ENCODE measurements at regions not wholly inside any gene's neighbourhood (a gene's known extent, or its start where the extent isn't known, plus 50 kb on each side); places are given as distances from the start of the nearest gene placed in this dataset.

DNA sequence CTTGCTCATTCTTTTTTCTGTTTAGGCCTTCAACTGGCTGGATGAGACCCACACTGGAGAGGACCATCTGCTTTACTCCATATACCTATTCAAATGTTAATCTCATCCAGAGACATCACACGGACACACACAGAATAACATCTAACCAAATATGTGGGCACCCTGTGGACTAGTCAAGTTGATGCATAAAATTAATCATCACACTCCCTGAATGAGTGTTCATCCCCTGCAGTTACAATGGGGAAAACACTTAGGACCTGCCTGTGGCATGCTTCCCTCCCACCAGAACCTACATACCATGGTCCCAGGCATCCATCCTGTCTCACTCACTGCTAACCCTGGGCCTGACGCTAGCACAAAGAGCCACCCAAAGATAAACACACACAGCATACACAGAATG is 112.8 kb upstream of the TEX51 start:
- TF ChIP-seq, protein P1, sequence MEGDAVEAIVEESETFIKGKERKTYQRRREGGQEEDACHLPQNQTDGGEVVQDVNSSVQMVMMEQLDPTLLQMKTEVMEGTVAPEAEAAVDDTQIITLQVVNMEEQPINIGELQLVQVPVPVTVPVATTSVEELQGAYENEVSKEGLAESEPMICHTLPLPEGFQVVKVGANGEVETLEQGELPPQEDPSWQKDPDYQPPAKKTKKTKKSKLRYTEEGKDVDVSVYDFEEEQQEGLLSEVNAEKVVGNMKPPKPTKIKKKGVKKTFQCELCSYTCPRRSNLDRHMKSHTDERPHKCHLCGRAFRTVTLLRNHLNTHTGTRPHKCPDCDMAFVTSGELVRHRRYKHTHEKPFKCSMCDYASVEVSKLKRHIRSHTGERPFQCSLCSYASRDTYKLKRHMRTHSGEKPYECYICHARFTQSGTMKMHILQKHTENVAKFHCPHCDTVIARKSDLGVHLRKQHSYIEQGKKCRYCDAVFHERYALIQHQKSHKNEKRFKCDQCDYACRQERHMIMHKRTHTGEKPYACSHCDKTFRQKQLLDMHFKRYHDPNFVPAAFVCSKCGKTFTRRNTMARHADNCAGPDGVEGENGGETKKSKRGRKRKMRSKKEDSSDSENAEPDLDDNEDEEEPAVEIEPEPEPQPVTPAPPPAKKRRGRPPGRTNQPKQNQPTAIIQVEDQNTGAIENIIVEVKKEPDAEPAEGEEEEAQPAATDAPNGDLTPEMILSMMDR (conservative IDR thresholded peaks at IDR 0.05) = no peak
- no peak for TF ChIP-seq ZFX (IDR thresholded peaks at IDR 0.05)

Measured in C4-2B (cell line).